Caco-2 (cell line): ENCODE measurements at regions not wholly inside any gene's neighbourhood (a gene's known extent, or its start where the extent isn't known, plus 50 kb on each side); places are given as distances from the start of the nearest gene placed in this dataset.

ENCODE experiments used
- BruUV-seq: library from RNA; stranded (reverse); fragments of 400-500 nt; replicated peaks from 2 replicates; lab custom pipeline; 2021; lab: Mats Ljungman, UMichigan
- CTCF ChIA-PET: fragments of 300-600 bp; sonication (Branson Sonifier 250); formaldehyde crosslinking; loops from one replicate; lab custom pipeline; 2022; ENCODE audit warnings: antibody characterized with exemption; lab: Charles Lee
- POLR2A ChIA-PET: fragments of 300-600 bp; sonication (Branson Sonifier 250); formaldehyde crosslinking; loops from one replicate; lab custom pipeline; 2022; ENCODE audit warnings: antibody characterized with exemption; lab: Charles Lee
- DNase-seq, 2 experiments: peaks; one replicate each; pipeline versions ENCODE4 v3.0.0 to v3.0.0-alpha.2; 2020 to 2022
- H3K27me3 ChIP-seq: replicated peaks from 2 replicates; pipeline ENCODE4 v1.6.0; 2011; ENCODE audit warnings: low read length; ENCODE audit not compliant: control insufficient read depth, insufficient read depth
- H3K36me3 ChIP-seq: 2 replicates; pipeline ENCODE4 v1.5.1; 2011; ENCODE audit warnings: low read length; ENCODE audit not compliant: control insufficient read depth, insufficient read depth
- H3K4me1 ChIP-seq: fragments of 250-450 bp; sonication (Bioruptor Pico); 2 replicates; pipeline ENCODE4 v1.5.1; 2020; ENCODE audit warnings: mild to moderate bottlenecking
- H3K4me3 ChIP-seq: 2 replicates; pipeline ENCODE4 v1.5.1; 2011; ENCODE audit warnings: low read depth, mild to moderate bottlenecking, control low read depth, low read length
- H3K9me3 ChIP-seq: fragments of 250-450 bp; sonication (Bioruptor Pico); 2 replicates; pipeline ENCODE4 v1.5.1; 2020; ENCODE audit warnings: mild to moderate bottlenecking, moderate library complexity
- H3K27ac Mint-ChIP-seq: one replicate; pipeline ENCODE4 v1.8.0; 2022; ENCODE audit warnings: mixed read lengths; ENCODE audit not compliant: unreplicated experiment
- H3K27me3 Mint-ChIP-seq: one replicate; pipeline ENCODE4 v1.8.0; 2022; ENCODE audit warnings: mixed read lengths; ENCODE audit not compliant: insufficient read depth, unreplicated experiment
- H3K36me3 Mint-ChIP-seq: one replicate; pipeline ENCODE4 v1.8.0; 2022; ENCODE audit warnings: mild to moderate bottlenecking, mixed read lengths; ENCODE audit not compliant: insufficient read depth, unreplicated experiment
- H3K4me1 Mint-ChIP-seq: one replicate; pipeline ENCODE4 v1.8.0; 2022; ENCODE audit warnings: low read depth, mixed read lengths; ENCODE audit not compliant: unreplicated experiment
- H3K4me3 Mint-ChIP-seq: one replicate; pipeline ENCODE4 v1.8.0; 2022; ENCODE audit warnings: mild to moderate bottlenecking, moderate library complexity, mixed read lengths; ENCODE audit not compliant: unreplicated experiment
- H3K9me3 Mint-ChIP-seq: one replicate; pipeline ENCODE4 v1.8.0; 2022; ENCODE audit warnings: mixed read lengths; ENCODE audit not compliant: unreplicated experiment
- intact Hi-C: fragments of 100-400 bp; cut with micrococcal nuclease; formaldehyde crosslinking; loops from one replicate; pipeline ENCODE4 v1.10.0; 2022; ENCODE audit not compliant: unreplicated experiment
- TF ChIP-seq, protein P1 (sequence below), 2 experiments: fragments of 200-600 bp in 1 of 2; IDR thresholded peaks; 1 replicate in 1 of 2; 2 replicates in 1 of 2; pipeline versions ENCODE4 v1.5.1 to v1.8.0; 2011 to 2022; ENCODE audit warnings: antibody characterized with exemption in 1 of 2, control low read depth in 1 of 2, inconsistent platforms in 1 of 2, low read depth in 1 of 2, low read length in 1 of 2, mild to moderate bottlenecking in 1 of 2, moderate library complexity in 1 of 2; ENCODE audit not compliant: insufficient read depth in 1 of 2, severe bottlenecking in 1 of 2, unreplicated experiment in 1 of 2

DNA sequence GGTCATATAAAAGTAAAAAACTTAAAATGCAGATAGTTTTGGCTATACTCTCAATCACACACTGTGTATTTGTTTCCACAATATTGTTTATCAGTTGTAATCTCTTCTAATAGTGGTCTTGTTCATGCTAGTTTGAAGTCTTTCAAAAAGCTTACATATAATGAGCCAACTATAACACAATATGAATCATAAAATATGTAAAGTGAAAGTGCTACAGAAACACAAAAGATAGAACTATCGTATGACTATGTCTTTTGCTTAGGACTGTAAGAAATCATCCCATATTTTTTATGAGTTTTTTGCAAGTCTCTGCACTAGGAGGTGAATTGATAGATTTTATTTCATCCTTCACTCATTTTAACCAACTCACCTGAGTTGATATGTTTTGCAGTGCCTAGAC is 136.0 kb downstream of the MMUT start:
- H3K4me1 ChIP-seq: no peaks in the 10 kb centered on the region
- Mint-ChIP-seq H3K9me3 (no peaks in the 10 kb centered on the region), H3K4me1 (no peaks in the 10 kb centered on the region), H3K27ac (no peak overlapping the region), H3K27me3 (no peaks in the 10 kb centered on the region), H3K36me3 (no peaks in the 10 kb centered on the region), H3K4me3 (no peak overlapping the region)
- no peak for DNase-seq
- H3K4me3 ChIP-seq: no peak overlapping the region
- H3K9me3 ChIP-seq: no peaks in the 10 kb centered on the region; the same call in 1 of the 2 replicates
- ChIA-PET POLR2A (no interaction called here), CTCF (no interaction called here)
- H3K27me3 ChIP-seq: no peaks in the 10 kb centered on the region
- TF ChIP-seq, protein P1, sequence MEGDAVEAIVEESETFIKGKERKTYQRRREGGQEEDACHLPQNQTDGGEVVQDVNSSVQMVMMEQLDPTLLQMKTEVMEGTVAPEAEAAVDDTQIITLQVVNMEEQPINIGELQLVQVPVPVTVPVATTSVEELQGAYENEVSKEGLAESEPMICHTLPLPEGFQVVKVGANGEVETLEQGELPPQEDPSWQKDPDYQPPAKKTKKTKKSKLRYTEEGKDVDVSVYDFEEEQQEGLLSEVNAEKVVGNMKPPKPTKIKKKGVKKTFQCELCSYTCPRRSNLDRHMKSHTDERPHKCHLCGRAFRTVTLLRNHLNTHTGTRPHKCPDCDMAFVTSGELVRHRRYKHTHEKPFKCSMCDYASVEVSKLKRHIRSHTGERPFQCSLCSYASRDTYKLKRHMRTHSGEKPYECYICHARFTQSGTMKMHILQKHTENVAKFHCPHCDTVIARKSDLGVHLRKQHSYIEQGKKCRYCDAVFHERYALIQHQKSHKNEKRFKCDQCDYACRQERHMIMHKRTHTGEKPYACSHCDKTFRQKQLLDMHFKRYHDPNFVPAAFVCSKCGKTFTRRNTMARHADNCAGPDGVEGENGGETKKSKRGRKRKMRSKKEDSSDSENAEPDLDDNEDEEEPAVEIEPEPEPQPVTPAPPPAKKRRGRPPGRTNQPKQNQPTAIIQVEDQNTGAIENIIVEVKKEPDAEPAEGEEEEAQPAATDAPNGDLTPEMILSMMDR (IDR thresholded peaks at IDR 0.05; ENCODE audit: insufficient read depth in 1 of 2, low read depth in 1 of 2, low read length in 1 of 2, severe bottlenecking in 1 of 2, unreplicated experiment in 1 of 2): no peak
- H3K36me3 ChIP-seq: no peaks in the 10 kb centered on the region
- intact Hi-C loops: no loop called here
- BruUV-seq: no TSS peak

DNA sequence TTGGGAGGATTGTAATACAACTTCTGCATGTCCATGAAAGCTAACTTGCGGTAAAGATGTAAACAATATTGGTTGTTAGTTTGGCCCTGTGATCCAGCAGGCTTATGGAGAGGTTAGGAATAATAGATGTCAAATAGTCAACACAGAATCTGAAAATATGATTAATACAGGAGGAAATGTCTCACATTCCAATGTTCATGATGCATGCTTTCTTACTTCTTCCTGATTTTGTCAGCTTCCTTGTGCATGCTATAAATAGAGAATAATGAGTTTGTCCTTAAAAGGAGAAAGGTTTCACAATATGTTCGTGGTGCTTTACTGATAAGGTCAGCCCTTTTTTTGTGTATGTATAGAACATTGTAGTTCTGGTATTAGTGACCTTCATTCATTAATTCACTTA is 136.7 kb downstream of the MMUT start:
- ChIA-PET POLR2A (no interaction called here), CTCF (no interaction called here)
- Mint-ChIP-seq H3K27ac (no peak overlapping the region), H3K27me3 (no peaks in the 10 kb centered on the region), H3K4me3 (no peak overlapping the region), H3K4me1 (no peaks in the 10 kb centered on the region), H3K9me3 (no peaks in the 10 kb centered on the region), H3K36me3 (no peaks in the 10 kb centered on the region)
- H3K9me3 ChIP-seq: no peaks in the 10 kb centered on the region; the same call in 1 of the 2 replicates
- no peaks in the 10 kb centered on the region for H3K4me1 ChIP-seq
- DNase-seq: no peak
- H3K36me3 ChIP-seq: no peaks in the 10 kb centered on the region
- no peak overlapping the region for H3K4me3 ChIP-seq
- intact Hi-C loops: no loop called here
- no TSS peak for BruUV-seq
- no peaks in the 10 kb centered on the region for H3K27me3 ChIP-seq
- TF ChIP-seq, protein P1 (IDR thresholded peaks at IDR 0.05; ENCODE audit: insufficient read depth in 1 of 2, low read depth in 1 of 2, low read length in 1 of 2, severe bottlenecking in 1 of 2, unreplicated experiment in 1 of 2): no peak

DNA sequence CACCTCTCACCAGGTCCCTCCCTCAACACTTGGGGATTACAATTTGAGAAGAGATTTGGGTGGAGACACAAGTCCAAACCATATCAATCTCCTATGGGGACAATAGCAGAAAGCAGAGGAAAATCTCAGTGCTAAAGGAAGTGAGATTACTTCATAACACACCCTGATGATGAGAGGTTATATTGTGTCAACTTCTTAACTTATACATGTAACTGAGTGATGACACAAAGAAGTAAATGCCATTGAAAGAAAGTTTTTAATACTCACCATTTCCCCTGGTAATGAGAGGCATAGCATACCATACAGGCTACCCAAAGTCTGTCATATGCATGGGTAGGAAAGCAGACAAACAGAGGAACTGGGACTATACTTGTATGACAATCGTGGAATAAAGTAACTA is 137.2 kb downstream of the MMUT start:
- no TSS peak for BruUV-seq
- TF ChIP-seq, protein P1 (IDR thresholded peaks at IDR 0.05; ENCODE audit: insufficient read depth in 1 of 2, low read depth in 1 of 2, low read length in 1 of 2, severe bottlenecking in 1 of 2, unreplicated experiment in 1 of 2): no peak
- Mint-ChIP-seq H3K4me1 (no peaks in the 10 kb centered on the region), H3K9me3 (no peaks in the 10 kb centered on the region), H3K27me3 (no peaks in the 10 kb centered on the region), H3K27ac (no peak overlapping the region), H3K36me3 (no peaks in the 10 kb centered on the region), H3K4me3 (no peak overlapping the region)
- no peaks in the 10 kb centered on the region for H3K36me3 ChIP-seq
- POLR2A ChIA-PET: no interaction called here
- CTCF ChIA-PET: no interaction called here
- H3K4me3 ChIP-seq: no peak overlapping the region
- no peak for DNase-seq
- H3K4me1 ChIP-seq: no peaks in the 10 kb centered on the region
- intact Hi-C loops: no loop called here
- H3K9me3 ChIP-seq: no peaks in the 10 kb centered on the region; the same call in 1 of the 2 replicates
- no peaks in the 10 kb centered on the region for H3K27me3 ChIP-seq
